ENCODE measurements at regions not wholly inside any gene's neighbourhood (a gene's known extent, or its start where the extent isn't known, plus 50 kb on each side); places are given as distances from the start of the nearest gene placed in this dataset.

GRCh38 chr1:218624052-218624451 lies 278.9 kb downstream of the TGFB2 start:
- intact Hi-C loops (cut with micrococcal nuclease): no loop called here
- TF ChIP-seq CTCF (IDR thresholded peaks at IDR 0.05): no peak
- Mint-ChIP-seq H3K4me1 (ENCODE audit: low read depth) (no peaks in the 10 kb centered on the region), H3K27me3 (no peaks in the 10 kb centered on the region), H3K9me3 (peaks cover 10% of the 10 kb centered on the region), H3K27ac (no peak overlapping the region), H3K4me3 (no peak overlapping the region), H3K36me3 (ENCODE audit: low read depth) (no peaks in the 10 kb centered on the region)
- POLR2A ChIA-PET: no interaction called here
- CTCF ChIA-PET: no interaction called here
- DNase-seq (no peak), ATAC-seq (no peak)

GRCh38 chr1:218625393-218625792 lies 280.3 kb downstream of the TGFB2 start:
- CTCF ChIA-PET: no interaction called here

GRCh38 chr1:218633238-218633988 lies 288.3 kb downstream of the TGFB2 start:
- ChIA-PET POLR2A (no interaction called here), CTCF (no interaction called here)
- TF ChIP-seq CTCF (IDR thresholded peaks at IDR 0.05): no peak
- DNase-seq (no peak), ATAC-seq (no peak)
- H3K4me1 Mint-ChIP-seq (ENCODE audit: low read depth): no peaks in the 10 kb centered on the region
- H3K4me3 Mint-ChIP-seq: no peak overlapping the region
- H3K9me3 Mint-ChIP-seq: peaks cover 12% of the 10 kb centered on the region
- no peak overlapping the region for H3K27ac Mint-ChIP-seq
- H3K36me3 Mint-ChIP-seq (ENCODE audit: low read depth): no peaks in the 10 kb centered on the region
- intact Hi-C loops (cut with micrococcal nuclease): no loop called here
- no peaks in the 10 kb centered on the region for H3K27me3 Mint-ChIP-seq

More at GRCh38 chr1:218625393-218625792, 280.3 kb downstream of the TGFB2 start:
- intact Hi-C loops (cut with micrococcal nuclease): no loop called here
- no peak for TF ChIP-seq CTCF (IDR thresholded peaks at IDR 0.05)
- Mint-ChIP-seq H3K27me3 (no peaks in the 10 kb centered on the region), H3K27ac (no peak overlapping the region), H3K36me3 (ENCODE audit: low read depth) (no peaks in the 10 kb centered on the region), H3K4me1 (ENCODE audit: low read depth) (no peaks in the 10 kb centered on the region), H3K9me3 (peaks cover 12% of the 10 kb centered on the region), H3K4me3 (no peak overlapping the region)
- no peak for DNase-seq
- no peak for ATAC-seq
- POLR2A ChIA-PET: no interaction called here

GRCh38 chr1:218634212-218634611 lies 289.1 kb downstream of the TGFB2 start:
- intact Hi-C loops (cut with micrococcal nuclease): no loop called here

More at GRCh38 chr1:218634212-218634611, 289.1 kb downstream of the TGFB2 start:
- H3K27ac Mint-ChIP-seq: no peak overlapping the region
- no peaks in the 10 kb centered on the region for H3K4me1 Mint-ChIP-seq (ENCODE audit: low read depth)
- no peak for TF ChIP-seq CTCF (IDR thresholded peaks at IDR 0.05)
- ATAC-seq (no peak), DNase-seq (no peak)
- H3K27me3 Mint-ChIP-seq: no peaks in the 10 kb centered on the region
- H3K4me3 Mint-ChIP-seq: no peak overlapping the region
- CTCF ChIA-PET: no interaction called here
- peaks cover 8% of the 10 kb centered on the region for H3K9me3 Mint-ChIP-seq
- POLR2A ChIA-PET: no interaction called here
- H3K36me3 Mint-ChIP-seq (ENCODE audit: low read depth): no peaks in the 10 kb centered on the region

Measured in activated CD8-positive, alpha-beta T cell treated with anti-CD3 and anti-CD28 coated beads for 36 hours (primary cell).